ENCODE measurements at regions not wholly inside any gene's neighbourhood (a gene's known extent, or its start where the extent isn't known, plus 50 kb on each side); places are given as distances from the start of the nearest gene placed in this dataset.
"Not testable (repeated sequence)": the region's sequence is repeated elsewhere in the genome, so short reads cannot be mapped to it uniquely, and the experiment has no call there.

GRCh38 chr21:35468991-35469390 lies 419.9 kb upstream of the RUNX1 start:
- 65 to 76% (median 73%) methylated on average over 5 of the region's 5 CpGs for WGBS, 3 donors
- H3K27ac ChIP-seq (ENCODE audit: low read depth, low read length), result no peak overlapping the region

GRCh38 chr21:35467566-35467965 lies 418.5 kb upstream of the RUNX1 start:
- no peak overlapping the region for H3K27ac ChIP-seq (ENCODE audit: low read depth, low read length)
- 63 to 82% (median 74%) methylated on average over 2 of the region's 2 CpGs for WGBS, 3 donors

GRCh38 chr21:35466681-35467080 lies 417.6 kb upstream of the RUNX1 start:
- 89 to 95% (median 93%) methylated on average over 5 of the region's 5 CpGs for WGBS, 3 donors
- not testable (repeated sequence) for H3K27ac ChIP-seq (ENCODE audit: low read depth, low read length)

DNA sequence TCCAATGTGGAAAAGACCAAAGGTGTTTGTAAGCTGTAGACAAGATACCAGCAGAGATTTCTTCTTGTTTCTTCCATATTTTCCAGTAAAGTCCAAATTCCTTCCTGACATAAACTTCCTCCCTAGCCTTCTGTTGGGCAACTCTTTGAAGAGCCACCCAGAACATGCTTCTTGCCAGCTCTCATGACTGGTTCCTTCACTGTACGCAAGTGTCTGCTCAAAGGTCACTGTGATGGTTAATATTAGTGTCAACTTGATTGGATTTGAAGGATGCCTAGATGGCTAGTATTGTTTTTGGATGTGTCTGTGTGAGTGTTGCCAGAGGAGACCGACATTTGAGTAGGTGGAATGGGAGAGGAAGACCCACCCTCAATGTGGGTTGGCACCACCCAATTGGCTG lies 416.6 kb upstream of the RUNX1 start:
- no peak overlapping the region for H3K27ac ChIP-seq (ENCODE audit: low read depth, low read length)

DNA sequence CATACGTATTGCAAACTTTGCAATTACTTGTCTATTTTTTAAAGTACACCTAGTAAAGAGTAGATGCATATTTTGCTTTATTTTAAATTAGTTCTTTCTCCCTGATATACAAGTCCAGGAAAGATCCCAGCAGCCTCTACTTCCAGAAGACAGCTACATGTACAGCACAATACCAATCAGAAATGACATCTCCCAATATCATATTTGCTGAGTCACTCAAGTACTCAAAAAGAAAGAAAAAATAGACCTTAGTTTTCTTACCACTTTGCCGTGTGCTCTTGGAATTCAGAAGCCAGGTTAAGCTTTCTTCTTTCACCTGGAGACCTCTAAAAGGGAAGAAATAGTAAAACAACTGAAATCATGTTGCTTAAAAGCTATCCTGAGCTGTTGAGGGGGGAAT lies 412.6 kb upstream of the RUNX1 start:
- no peak overlapping the region for H3K27ac ChIP-seq (ENCODE audit: low read depth, low read length)
- 50 to 77% (median 58%) methylated on average over 2 of the region's 2 CpGs for WGBS, 3 donors

More for the DNA sequence above, 416.6 kb upstream of the RUNX1 start:
- WGBS, 3 donors, result 84 to 93% (median 89%) methylated on average over 2 of the region's 2 CpGs

DNA sequence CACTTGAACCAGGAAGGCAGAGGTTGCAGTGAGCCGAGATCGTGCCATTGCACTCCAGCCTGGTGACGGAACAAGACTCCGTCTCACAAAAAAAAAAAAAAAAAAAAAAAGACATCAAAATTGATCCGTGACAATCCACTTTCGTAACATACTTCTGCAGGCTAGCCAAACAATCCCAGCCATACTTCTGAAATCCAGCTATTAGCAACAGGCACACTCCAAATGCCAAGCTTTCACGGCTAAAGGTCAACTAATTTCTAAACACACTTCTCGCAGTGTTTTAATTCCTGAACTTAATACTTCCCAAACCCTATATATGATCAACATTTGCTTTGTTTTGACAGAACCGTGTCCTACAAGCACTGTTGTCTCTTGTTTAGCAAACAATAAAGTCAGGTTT lies 411.3 kb upstream of the RUNX1 start:
- H3K27ac ChIP-seq (ENCODE audit: low read depth, low read length), result no peak overlapping the region
- WGBS, 3 donors, result 74 to 82% (median 78%) methylated on average over 9 of the region's 9 CpGs

GRCh38 chr21:35458405-35458804 lies 409.3 kb upstream of the RUNX1 start:
- no peak overlapping the region for H3K27ac ChIP-seq (ENCODE audit: low read depth, low read length)
- WGBS, 3 donors, result 73 to 92% (median 84%) methylated on average over 5 of the region's 5 CpGs

DNA sequence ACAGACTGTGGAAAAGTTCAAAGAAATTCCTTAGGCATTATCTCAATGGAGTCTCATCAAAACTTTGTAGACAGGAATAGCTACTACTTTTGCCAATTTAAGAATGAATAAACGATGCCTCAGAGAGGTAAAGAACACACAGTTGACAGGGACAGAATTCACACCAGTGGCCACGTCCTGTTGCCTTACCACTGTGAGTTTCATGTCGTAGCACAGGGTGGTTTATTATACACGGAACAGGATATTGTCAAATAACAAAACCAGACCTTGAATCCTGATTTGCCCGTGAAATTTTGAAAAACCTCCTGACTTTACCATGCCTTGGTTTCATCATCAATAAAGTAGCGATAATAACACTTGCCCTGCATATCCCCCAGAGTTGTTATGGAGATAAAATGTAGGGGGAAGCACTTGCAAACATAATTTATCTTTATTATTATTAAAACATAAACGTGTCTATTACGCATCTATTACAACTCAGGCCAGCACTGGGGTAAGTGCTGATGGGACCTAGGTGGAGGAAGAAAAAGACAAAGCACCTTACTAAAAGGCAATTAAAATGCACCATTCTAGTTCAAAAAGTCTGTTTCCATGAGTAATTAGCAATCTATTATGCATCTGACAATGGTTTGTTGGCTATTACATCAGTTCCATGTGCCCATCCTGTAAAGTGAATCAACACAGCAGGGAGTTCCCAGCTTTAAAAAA lies 408.1 kb upstream of the RUNX1 start:
- H3K27ac ChIP-seq (ENCODE audit: low read depth, low read length), result no peak overlapping the region
- 74 to 78% (median 75%) methylated on average over 8 of the region's 8 CpGs for WGBS, 3 donors

- H3K27ac ChIP-seq (ENCODE audit: low read depth, low read length), result no peak overlapping the region
- WGBS, 3 donors, result 86 to 97% (median 87%) methylated on average over 1 of the region's 1 CpG
Observed at GRCh38 chr21:35451276-35451675, 402.2 kb upstream of the RUNX1 start.

DNA sequence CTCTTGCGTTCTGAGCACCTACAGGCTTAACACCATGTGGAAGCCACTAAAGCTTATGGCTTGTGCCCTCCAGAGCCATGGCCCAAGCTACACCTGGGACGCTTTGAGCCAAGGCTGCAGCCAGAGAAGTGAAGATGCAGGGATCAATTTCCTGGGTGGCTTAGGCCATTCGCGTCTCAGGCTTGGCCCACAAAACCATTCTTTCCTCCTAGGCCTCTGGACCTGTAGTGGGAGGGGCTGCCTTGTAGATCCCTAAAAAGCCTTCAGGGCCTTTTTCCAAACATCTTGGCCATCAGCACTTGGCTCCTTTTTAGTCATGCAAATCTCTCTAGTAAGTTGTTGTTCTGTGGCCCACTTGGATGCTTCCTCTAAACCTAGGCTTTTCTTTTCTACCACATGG lies 401.7 kb upstream of the RUNX1 start:
- no peak overlapping the region for H3K27ac ChIP-seq (ENCODE audit: low read depth, low read length)
- WGBS, 3 donors, result 92 to 97% (median 92%) methylated on average over 4 of the region's 4 CpGs

DNA sequence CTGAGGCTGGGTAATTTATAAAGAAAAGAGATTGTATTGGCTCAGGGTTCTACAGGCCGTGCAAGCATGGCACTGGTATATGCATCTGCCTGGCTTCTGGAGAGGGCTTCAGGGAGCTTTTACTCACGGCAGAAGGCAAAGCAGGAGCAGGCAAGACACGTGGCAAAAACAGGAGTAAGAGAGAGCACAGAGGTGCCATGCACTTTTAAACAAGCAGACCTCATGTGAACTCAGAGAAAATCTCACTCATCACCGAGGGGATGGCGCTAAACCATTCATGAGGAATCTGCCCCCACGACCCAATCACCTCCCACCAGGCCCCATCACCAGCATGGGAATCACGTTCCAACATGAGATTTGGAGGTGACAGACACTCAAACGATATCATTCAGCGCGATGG lies 400.7 kb upstream of the RUNX1 start:
- H3K27ac ChIP-seq (ENCODE audit: low read depth, low read length), result no peak overlapping the region
- 90 to 93% (median 93%) methylated on average over 10 of the region's 10 CpGs for WGBS, 3 donors

GRCh38 chr21:35448876-35449599 lies 399.9 kb upstream of the RUNX1 start:
- 66 to 84% (median 73%) methylated on average over 3 of the region's 3 CpGs for WGBS, 3 donors
- no peak overlapping the region for H3K27ac ChIP-seq (ENCODE audit: low read depth, low read length)

GRCh38 chr21:35444391-35444790 lies 395.3 kb upstream of the RUNX1 start:
- no peak overlapping the region for H3K27ac ChIP-seq (ENCODE audit: low read depth, low read length)
- 88 to 96% (median 91%) methylated on average over 1 of the region's 1 CpG for WGBS, 3 donors

DNA sequence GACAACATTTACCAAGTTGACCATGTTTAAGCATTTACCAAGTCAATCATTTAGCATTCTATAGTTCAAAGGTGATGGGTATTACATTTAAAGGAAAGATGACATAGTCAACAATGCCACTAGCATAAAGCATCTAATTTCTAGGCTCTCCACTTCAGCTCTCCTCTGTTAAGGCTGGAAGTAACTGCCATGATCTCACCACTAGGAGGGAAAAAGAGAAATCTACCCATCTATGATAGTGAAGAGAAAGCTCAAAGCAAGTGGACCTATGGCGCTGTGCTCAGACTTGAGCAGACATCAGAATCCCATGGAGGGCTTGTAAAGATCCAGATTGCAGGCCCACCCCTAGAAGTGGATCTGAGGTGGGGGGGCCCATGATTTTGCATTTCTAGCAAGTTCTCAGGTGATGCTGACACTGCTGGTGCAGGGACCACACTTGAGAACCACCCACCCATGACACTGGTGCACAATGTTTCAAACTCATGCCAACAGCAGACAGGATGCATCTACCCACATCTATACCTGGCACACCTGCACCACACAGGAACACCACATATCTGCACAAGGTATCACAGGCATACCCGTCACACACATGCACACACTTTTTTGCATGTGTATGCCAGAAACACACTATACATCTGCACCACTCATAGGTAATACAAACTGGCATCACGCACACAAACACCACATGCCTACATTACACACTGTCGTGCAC lies 392.9 kb upstream of the RUNX1 start:
- no peak overlapping the region for H3K27ac ChIP-seq (ENCODE audit: low read depth, low read length)
- 94 to 95% (median 95%) methylated on average over 4 of the region's 4 CpGs for WGBS, 3 donors

DNA sequence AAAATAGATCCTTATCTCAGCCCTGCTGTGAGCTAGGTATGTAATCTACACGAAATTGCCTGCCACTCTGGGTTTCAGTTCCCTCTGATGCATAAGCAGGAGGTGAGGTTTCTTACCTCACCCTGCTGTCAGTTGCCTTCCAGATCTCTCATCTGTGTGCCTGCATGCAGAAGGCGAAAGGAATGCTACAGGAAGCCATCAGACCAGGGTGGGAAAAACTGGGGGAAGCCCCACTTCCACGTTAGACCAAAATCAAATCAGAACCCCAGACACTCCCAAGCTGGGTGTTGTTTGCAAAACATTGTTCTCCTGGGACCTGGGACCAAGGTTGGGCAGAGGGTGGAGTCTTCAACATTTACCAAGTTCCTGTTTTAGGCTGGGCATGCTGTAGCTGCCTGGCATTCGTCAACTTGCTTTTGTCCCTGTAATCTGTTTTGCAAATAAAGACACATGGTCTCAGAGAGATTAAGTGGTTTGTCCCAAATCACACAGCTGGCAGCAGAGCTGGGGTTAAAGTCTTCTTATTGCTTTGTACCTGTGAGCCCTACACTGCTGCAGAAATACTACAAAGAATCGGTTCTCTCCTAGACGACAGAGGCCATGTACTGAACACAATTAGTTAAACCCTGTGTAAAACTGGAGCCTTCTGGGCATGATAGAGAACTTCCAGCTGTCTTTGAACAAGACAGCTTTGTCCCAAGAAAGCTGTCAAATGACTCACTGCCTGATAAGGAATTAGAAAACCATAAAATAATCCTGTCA lies 389.7 kb upstream of the RUNX1 start:
- H3K27ac ChIP-seq (ENCODE audit: low read depth, low read length), result no peak overlapping the region
- 16 to 43% (median 37%) methylated on average over 6 of the region's 6 CpGs for WGBS, 3 donors

GRCh38 chr21:35437941-35438340 lies 388.8 kb upstream of the RUNX1 start:
- H3K27ac ChIP-seq (ENCODE audit: low read depth, low read length), result no peak overlapping the region

DNA sequence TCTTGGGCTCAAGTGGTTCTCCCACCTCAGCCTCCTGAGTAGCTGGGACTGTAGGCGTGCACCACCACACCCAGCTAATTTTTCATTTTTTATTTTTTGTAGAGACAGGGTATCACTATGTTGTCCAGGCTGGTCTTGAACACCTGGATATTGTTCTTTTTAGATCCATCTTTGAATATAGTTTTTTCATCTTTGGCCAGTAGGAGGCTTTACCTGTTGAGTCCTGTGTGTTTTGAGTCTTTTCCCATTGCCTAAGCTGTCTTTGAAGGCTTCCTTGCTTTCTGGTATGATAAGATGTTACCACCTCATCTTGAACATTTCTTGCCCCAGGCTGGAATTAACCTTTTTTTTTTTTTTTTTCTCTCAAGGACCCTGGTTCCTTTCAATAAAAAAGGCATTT lies 387.8 kb upstream of the RUNX1 start:
- WGBS, 3 donors, result 73 to 94% (median 86%) methylated on average over 1 of the region's 1 CpG
- H3K27ac ChIP-seq (ENCODE audit: low read depth, low read length), result no peak overlapping the region

DNA sequence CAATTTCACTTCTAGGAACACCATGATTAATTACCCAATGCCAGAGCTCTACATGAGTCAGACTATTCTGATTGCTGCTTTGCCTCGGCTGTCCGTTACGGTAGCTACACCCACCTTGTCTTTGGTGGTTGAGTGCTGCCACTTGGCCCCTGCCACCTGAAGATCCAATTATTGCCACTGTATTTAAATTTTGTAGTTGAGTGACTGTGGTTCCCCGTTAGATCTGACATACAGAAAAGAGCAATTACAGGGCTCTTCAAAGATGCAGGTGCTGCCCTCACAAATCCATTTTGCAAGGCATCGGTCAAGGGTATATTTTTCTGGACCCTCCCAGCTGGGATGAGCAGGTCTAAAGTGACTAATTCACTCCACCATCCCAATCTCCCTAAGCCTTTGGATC lies 383.5 kb upstream of the RUNX1 start:
- WGBS, 3 donors, result 68 to 75% (median 73%) methylated on average over 5 of the region's 5 CpGs
- H3K27ac ChIP-seq (ENCODE audit: low read depth, low read length), result not testable (repeated sequence)

DNA sequence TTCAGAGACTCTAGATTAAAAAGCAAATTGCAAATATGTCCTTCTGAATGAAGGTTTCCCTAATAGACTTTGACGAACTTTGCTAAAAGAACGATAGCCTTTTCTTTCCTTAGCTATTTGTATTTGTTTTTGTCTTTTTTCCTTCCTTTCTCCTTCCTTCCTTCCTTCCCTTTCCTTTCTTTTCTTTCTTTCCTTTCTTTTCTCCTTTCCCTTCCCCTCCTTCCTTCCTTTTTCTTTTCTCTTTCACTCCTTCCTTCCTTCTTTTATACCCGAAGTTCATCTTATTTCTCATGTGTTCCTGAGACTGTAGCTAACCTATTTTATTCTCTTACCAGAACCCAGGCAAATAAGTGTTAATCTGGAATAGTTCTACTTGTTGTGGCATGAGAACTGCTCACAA lies 381.2 kb upstream of the RUNX1 start:
- WGBS, 3 donors, result 78 to 95% (median 83%) methylated on average over 3 of the region's 3 CpGs
- no peak overlapping the region for H3K27ac ChIP-seq (ENCODE audit: low read depth, low read length)
